ENCODE measurements at regions not wholly inside any gene's neighbourhood (a gene's known extent, or its start where the extent isn't known, plus 50 kb on each side); places are given as distances from the start of the nearest gene placed in this dataset.

- TF ChIP-seq MYC (IDR thresholded peaks at IDR 0.05; ENCODE audit: low read depth, low read length) = no peak
- TF ChIP-seq EZH2 (IDR thresholded peaks at IDR 0.05; ENCODE audit: borderline replicate concordance, low read depth, low read length, severe bottlenecking) = no peak
- no peak for TF ChIP-seq POLR2AphosphoS5 (IDR thresholded peaks at IDR 0.05; ENCODE audit: insufficient read depth, low read depth, low read length)
- TF ChIP-seq CTCF (IDR thresholded peaks at IDR 0.05; ENCODE audit: extremely low read depth in 1 of 2, insufficient read depth in 1 of 2, low read depth in 1 of 2, low read length in 2 of 2) = no peak
- TF ChIP-seq POLR2A (IDR thresholded peaks at IDR 0.05; ENCODE audit: low read depth, low read length) = no peak
- no peak for TF ChIP-seq FOS (IDR thresholded peaks at IDR 0.05; ENCODE audit: borderline replicate concordance, insufficient read depth, low read length)
Observed at GRCh38 chr10:105986912-105987635, 1177.4 kb downstream of the SORCS1 start.

All from endothelial cell of umbilical vein (primary cell).